DOHH2 (cell line): ENCODE measurements at regions not wholly inside any gene's neighbourhood (a gene's known extent, or its start where the extent isn't known, plus 50 kb on each side); places are given as distances from the start of the nearest gene placed in this dataset.

Experiments used
- EZH2phosphoT487 ChIP-seq: fragments of 200-600 bp; sonication (generic); IDR thresholded peaks from 2 replicates; pipeline ENCODE4 v1.6.1; 2017; ENCODE audit warnings: borderline replicate concordance, mild to moderate bottlenecking, antibody characterized with exemption, low read length, moderate library complexity, mixed read lengths
- TF ChIP-seq, protein P1 (sequence below): fragments of 200-600 bp; sonication (generic); IDR thresholded peaks from one replicate; pipeline ENCODE4 v1.5.1; 2014; ENCODE audit warnings: antibody characterized with exemption, mild to moderate bottlenecking, low read depth, low read length; ENCODE audit not compliant: poor library complexity, severe bottlenecking

DNA sequence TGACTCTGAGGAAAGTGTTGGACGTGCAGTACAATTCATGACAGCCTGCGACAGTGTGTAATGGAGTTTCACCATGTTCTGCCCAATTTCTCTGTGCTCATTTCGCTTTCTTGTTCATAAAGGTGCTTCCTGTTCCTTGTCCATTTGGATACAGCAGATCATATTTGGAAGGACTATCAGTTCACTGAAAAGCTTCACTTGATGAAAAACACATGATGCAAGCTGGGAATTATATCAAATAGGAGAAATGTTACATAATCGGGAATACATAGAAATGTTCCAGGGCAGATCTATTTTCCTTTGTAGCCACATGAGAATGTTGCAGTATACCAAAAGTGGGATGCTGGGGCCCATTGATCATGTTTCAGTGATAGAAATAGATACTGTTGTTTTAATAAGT, 266.3 kb upstream of the SLC14A2 start:
- TF ChIP-seq, protein P1, sequence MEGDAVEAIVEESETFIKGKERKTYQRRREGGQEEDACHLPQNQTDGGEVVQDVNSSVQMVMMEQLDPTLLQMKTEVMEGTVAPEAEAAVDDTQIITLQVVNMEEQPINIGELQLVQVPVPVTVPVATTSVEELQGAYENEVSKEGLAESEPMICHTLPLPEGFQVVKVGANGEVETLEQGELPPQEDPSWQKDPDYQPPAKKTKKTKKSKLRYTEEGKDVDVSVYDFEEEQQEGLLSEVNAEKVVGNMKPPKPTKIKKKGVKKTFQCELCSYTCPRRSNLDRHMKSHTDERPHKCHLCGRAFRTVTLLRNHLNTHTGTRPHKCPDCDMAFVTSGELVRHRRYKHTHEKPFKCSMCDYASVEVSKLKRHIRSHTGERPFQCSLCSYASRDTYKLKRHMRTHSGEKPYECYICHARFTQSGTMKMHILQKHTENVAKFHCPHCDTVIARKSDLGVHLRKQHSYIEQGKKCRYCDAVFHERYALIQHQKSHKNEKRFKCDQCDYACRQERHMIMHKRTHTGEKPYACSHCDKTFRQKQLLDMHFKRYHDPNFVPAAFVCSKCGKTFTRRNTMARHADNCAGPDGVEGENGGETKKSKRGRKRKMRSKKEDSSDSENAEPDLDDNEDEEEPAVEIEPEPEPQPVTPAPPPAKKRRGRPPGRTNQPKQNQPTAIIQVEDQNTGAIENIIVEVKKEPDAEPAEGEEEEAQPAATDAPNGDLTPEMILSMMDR = no peak
- no peak for TF ChIP-seq EZH2phosphoT487
